GM13976 (cell line): ENCODE measurements at regions not wholly inside any gene's neighbourhood (a gene's known extent, or its start where the extent isn't known, plus 50 kb on each side); places are given as distances from the start of the nearest gene placed in this dataset.

Experiments
- DNase-seq: peaks from one replicate; pipeline ENCODE4 v3.0.0; 2012; ENCODE audit warnings: low spot score
- CTCF ChIP-seq: IDR thresholded peaks from 2 replicates; pipeline ENCODE4 v1.5.1; 2012; ENCODE audit warnings: borderline replicate concordance, mild to moderate bottlenecking; ENCODE audit not compliant: insufficient read depth; ENCODE audit errors: extremely low read depth, missing control alignments, control extremely low read depth
- in situ Hi-C: fragments of 300-500 bp; cut with MboI; formaldehyde crosslinking; loops from one replicate; pipeline ENCODE4 v1.12.0; 2022; ENCODE audit warnings: low sequenced_read_pairs, mixed read lengths, inconsistent platforms; ENCODE audit not compliant: unreplicated experiment

DNA sequence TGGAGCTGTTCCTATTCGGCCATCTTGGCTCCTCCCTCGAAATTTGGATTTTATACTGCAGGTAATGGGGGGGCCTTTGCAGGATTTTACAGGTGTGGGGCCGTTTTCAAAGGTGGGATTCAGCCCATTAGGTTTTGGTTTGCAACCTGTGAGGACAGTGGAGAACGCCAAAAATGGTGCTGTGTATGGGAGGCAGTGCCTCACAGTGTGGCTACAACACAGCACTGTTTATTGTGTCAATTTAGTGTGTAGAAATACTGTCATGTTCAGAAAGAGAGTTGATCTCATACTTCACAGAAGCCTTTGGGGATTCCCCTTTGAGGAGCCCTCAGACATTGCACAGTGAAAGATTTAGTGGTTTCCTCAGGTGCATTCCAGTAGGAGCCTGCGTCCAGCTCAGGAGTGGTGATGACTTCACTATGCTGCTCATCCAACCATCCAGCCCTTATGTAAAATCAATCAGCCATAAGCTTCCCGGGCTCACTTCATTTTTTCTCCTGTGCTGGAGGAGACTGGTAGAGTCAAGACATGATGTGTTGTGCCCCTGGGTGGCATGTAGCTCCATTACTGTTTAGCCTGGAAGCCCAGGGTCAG lies 92.7 kb upstream of the PRMT8 start:
- in situ Hi-C loops, result no loop called here
- TF ChIP-seq CTCF, result no peak
- DNase-seq, result peak; percentile 46

DNA sequence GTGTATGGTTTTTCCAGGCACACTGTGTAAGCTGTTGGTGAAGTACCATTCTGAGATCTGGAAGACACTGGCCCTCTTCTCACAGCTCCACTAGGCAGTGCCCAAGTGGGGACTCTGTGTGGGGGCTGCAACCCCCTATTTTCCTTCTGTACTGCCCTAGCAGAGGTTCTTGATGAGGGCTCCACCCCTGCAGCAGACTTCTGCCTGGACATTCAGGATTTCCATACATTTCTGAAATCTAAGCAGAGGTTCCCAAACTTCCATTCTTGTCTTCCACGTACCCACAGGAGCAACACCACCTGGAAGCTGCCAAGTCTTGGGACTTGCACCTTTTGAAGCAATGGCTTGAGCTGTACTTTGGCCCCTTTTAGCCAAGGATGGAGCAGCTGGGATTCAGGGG lies 85.2 kb upstream of the PRMT8 start:
- TF ChIP-seq CTCF, result no peak
- no peak for DNase-seq
- in situ Hi-C loops, result no loop called here

- no peak for DNase-seq
- no peak for TF ChIP-seq CTCF
- in situ Hi-C loops, result no loop called here
Observed at GRCh38 chr12:3407723-3408122, 83.3 kb upstream of the PRMT8 start.

GRCh38 chr12:3409662-3410061 lies 81.3 kb upstream of the PRMT8 start:
- TF ChIP-seq CTCF, result no peak
- no peak for DNase-seq
- in situ Hi-C loops, result no loop called here

- TF ChIP-seq CTCF, result no peak
- in situ Hi-C loops, result no loop called here
- no peak for DNase-seq
Observed at GRCh38 chr12:3416159-3416558, 74.8 kb upstream of the PRMT8 start.

DNA sequence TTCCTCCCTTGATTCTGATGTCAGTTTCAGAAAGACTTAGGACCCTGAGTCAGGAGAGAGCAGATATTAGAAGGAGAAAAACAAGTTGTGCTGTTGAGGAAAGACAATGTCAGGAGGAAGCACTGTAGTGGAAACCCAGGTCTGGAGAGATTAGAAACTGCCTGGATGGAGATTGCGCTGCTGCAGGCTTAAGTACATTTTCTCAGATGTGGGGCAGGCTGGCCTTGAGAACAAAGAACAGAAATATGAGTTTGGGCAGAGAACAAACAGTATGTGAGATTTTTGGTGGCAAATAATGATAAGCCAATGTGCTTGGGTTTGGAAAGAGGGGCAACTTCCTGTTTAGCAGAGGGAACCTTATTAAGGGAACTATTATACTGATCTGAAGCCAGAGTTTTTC lies 74.3 kb upstream of the PRMT8 start:
- in situ Hi-C loops, result no loop called here
- no peak for DNase-seq
- no peak for TF ChIP-seq CTCF

DNA sequence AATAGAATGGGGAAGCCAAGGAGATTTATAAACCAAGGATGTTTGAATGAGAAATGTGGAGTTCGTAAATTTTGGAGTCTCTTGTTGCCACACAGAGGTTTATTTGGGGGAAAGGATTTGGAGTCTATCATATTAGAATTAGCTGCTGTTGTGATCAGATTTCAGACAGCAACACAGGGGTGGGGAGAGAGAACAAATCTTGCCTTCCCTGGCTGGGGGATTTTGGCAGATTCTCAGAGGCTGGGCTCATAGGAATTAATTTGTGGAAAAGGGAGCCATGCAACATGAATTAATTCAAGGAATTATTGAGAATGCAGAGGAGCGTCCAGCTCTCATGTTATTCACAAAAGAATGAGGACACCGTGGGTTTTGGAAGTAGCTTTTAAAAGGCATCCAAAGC lies 73.9 kb upstream of the PRMT8 start:
- no peak for DNase-seq
- TF ChIP-seq CTCF, result no peak
- in situ Hi-C loops, result no loop called here
